MG63 (cell line): ENCODE measurements at regions not wholly inside any gene's neighbourhood (a gene's known extent, or its start where the extent isn't known, plus 50 kb on each side); places are given as distances from the start of the nearest gene placed in this dataset.
"Not testable (repeated sequence)": the region's sequence is repeated elsewhere in the genome, so short reads cannot be mapped to it uniquely, and the experiment has no call there.

Experiments used
- DNase-seq: peaks from one replicate; pipeline ENCODE4 v3.0.0-alpha.2; 2020
- H3K27me3 ChIP-seq: fragments of 250-450 bp; sonication (Bioruptor Pico); 2 replicates; pipeline ENCODE4 v1.5.1; 2020; ENCODE audit warnings: mild to moderate bottlenecking, moderate library complexity
- H3K36me3 ChIP-seq: fragments of 250-450 bp; sonication (Bioruptor Pico); 2 replicates; pipeline ENCODE4 v1.5.1; 2020; ENCODE audit warnings: mild to moderate bottlenecking, moderate library complexity
- H3K4me3 ChIP-seq: fragments of 250-450 bp; sonication (Bioruptor Pico); 2 replicates; pipeline ENCODE4 v1.5.1; 2020; ENCODE audit warnings: mild to moderate bottlenecking, moderate library complexity
- H3K9me3 ChIP-seq: fragments of 250-450 bp; sonication (Bioruptor Pico); 2 replicates; pipeline ENCODE4 v1.5.1; 2020; ENCODE audit warnings: mild to moderate bottlenecking, moderate library complexity

- DNase-seq = no peak
- Histone ChIP-seq H3K27me3 (peaks cover 5% of the 10 kb centered on the region; the same call in 1 of the 2 replicates), H3K9me3 (no peaks in the 10 kb centered on the region), H3K4me3 (no peak overlapping the region), H3K36me3 (no peaks in the 10 kb centered on the region)
These were observed 144.4 kb downstream of the PCTP start for GRCh38 chr17:55895112-55895759.

GRCh38 chr17:55897301-55897700 lies 146.4 kb downstream of the PCTP start:
- DNase-seq = no peak
- no peaks in the 10 kb centered on the region for H3K36me3 ChIP-seq
- no peak overlapping the region for H3K4me3 ChIP-seq
- H3K9me3 ChIP-seq = no peaks in the 10 kb centered on the region
- no peaks in the 10 kb centered on the region for H3K27me3 ChIP-seq

DNA sequence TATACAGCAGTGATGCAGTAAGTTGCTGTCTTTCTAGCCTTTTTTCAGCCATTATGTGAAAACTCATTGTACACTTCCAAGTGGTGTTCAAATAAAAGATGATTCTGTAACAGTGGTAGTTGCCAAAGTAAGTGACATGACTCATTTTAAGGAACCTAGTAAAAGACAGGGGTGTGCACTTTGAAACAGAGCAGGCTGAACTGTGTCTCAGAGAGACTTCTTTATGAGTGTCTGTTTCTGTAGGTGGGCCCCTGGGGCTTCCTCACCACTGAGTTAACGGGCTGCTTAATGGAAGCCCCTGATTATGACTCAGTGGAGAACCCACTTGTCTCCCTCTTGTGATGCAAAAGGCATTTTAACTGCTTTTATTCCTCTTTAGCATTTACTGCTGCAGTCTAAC lies 147.3 kb downstream of the PCTP start:
- Histone ChIP-seq H3K36me3 (no peaks in the 10 kb centered on the region), H3K27me3 (no peaks in the 10 kb centered on the region), H3K4me3 (no peak overlapping the region), H3K9me3 (no peaks in the 10 kb centered on the region)
- no peak for DNase-seq

DNA sequence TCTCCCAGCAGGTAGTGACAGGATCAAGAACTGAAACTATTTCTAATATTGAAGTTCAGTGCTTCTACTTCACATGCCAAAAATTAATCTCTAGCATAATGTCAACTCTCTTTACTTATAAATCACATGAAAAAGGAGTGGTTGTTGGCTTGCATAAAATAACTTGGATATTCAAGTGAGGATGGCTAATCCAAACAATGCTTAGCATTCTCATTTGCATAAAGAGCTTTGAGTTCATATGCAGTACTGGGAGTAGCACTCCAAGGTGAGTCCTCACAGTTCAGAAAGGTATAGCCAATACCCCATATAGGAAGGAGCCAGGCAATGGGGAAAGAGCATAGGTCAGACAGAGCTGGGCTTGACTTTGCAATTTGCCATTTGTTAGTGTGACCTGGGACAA lies 149.3 kb downstream of the PCTP start:
- no peaks in the 10 kb centered on the region for H3K27me3 ChIP-seq
- no peaks in the 10 kb centered on the region for H3K9me3 ChIP-seq
- no peak overlapping the region for H3K4me3 ChIP-seq
- DNase-seq = no peak
- no peaks in the 10 kb centered on the region for H3K36me3 ChIP-seq

- peak; percentile 19 for DNase-seq
- Histone ChIP-seq H3K36me3 (no peaks in the 10 kb centered on the region), H3K27me3 (no peaks in the 10 kb centered on the region), H3K4me3 (no peak overlapping the region), H3K9me3 (no peaks in the 10 kb centered on the region)
These were observed 152.3 kb downstream of the PCTP start for GRCh38 chr17:55903028-55903690.

DNA sequence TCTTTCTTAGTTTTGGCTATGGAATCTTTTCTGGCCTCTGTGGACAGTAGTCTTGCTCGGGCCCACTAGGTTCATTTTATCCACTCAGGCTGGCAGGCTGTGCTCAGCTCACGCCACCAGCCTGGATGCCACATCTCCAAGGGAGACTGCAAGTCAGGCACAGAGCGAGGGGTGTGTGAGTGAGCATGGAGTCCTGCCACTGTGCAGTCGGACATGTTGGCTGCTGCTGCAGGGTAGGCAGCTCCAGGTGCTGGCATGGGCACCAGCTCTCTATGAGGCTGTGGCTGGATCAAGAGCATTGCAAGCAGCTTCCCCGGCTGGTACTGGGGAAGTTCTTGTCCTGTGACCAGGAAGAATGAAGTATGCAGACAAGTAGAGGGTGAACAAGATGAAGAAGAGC lies 158.9 kb downstream of the PCTP start:
- Histone ChIP-seq H3K9me3 (peaks cover 4% of the 10 kb centered on the region; the same call in 1 of the 2 replicates), H3K36me3 (no peaks in the 10 kb centered on the region), H3K27me3 (no peaks in the 10 kb centered on the region; the same call in 1 of the 2 replicates), H3K4me3 (no peak overlapping the region)
- no peak for DNase-seq

DNA sequence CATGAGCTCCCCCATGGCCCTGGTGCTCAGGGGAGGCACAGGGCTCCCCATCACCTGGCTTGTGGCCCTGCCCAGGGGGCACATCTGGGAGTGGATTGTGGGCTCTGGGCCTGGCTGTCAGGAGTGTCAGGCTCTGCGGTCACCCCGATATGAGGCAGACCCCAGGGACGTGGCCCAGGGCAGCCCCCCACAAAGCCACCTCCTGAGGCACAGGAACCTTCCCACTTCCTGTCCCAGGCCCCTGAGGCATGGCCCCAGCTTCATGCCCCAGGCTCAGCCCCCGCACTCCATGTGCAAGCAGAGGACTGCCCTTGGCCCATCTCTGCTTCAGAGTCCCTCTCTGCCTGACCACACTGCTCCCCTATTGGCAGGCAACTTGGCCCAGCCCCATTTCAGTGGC lies 160.3 kb downstream of the PCTP start:
- Histone ChIP-seq H3K27me3 (no peaks in the 10 kb centered on the region; the same call in 1 of the 2 replicates), H3K4me3 (no peak overlapping the region), H3K9me3 (peaks cover 4% of the 10 kb centered on the region; the same call in 1 of the 2 replicates), H3K36me3 (no peaks in the 10 kb centered on the region)
- DNase-seq = no peak

- no peak for DNase-seq
- Histone ChIP-seq H3K9me3 (no peaks in the 10 kb centered on the region), H3K27me3 (peaks cover 5% of the 10 kb centered on the region; the same call in 1 of the 2 replicates), H3K4me3 (no peak overlapping the region), H3K36me3 (no peaks in the 10 kb centered on the region)
These were observed 174.6 kb downstream of the PCTP start for GRCh38 chr17:55925440-55925839.

- H3K4me3 ChIP-seq = no peak overlapping the region
- no peak for DNase-seq
- H3K9me3 ChIP-seq = no peaks in the 10 kb centered on the region
- H3K36me3 ChIP-seq = no peaks in the 10 kb centered on the region
- peaks cover 3% of the 10 kb centered on the region; the same call in 1 of the 2 replicates for H3K27me3 ChIP-seq
These were observed 175.6 kb downstream of the PCTP start for GRCh38 chr17:55926276-55926990.

DNA sequence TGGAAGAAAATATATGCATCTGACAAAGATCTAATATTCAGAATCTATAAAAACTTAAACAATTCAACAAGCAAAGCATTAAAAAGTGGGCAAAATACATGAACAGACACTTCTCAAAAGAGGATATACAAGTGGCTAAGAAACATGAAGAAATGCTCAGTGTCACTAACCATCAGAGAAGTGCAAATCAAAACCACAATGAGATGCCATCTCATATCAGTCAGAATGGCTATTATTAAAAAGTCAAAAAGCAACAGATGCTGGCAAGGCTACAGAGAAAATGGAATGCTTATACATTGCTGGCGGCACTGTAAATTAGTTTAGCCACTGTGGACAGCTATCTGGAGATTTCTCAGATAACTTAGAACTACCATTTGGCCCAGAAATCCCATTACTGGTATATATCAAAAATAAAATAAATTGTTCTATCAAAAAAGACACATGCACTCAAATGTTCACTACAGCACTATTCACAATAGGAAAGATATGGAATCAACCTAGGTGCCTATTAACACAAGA lies 179.5 kb downstream of the PCTP start:
- H3K4me3 ChIP-seq = no peak overlapping the region
- DNase-seq = no peak
- no peaks in the 10 kb centered on the region for H3K27me3 ChIP-seq

DNA sequence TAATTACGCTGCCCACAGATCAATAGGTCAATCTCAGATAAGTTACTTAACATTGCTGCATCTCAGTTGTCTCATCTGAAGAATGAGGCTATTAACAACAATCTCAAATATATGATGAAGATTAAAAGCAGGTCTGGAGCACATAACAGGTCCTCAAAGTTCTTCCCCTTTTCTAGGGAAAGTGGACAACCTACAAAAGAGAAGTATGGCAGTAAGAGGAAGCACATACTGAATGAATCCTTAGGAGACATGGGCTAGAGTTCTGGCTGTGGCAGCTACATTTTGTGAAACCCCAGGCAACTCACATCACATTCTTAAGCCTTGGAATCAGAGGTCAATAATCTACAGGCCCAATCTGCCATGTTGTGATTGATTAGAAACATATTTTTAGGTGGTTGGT lies 180.6 kb downstream of the PCTP start:
- Histone ChIP-seq H3K27me3 (no peaks in the 10 kb centered on the region), H3K36me3 (no peaks in the 10 kb centered on the region), H3K9me3 (no peaks in the 10 kb centered on the region), H3K4me3 (no peak overlapping the region)
- DNase-seq = no peak

More for the DNA sequence above, 179.5 kb downstream of the PCTP start:
- Histone ChIP-seq H3K36me3 (no peaks in the 10 kb centered on the region), H3K9me3 (no peaks in the 10 kb centered on the region)

GRCh38 chr17:55932973-55933372 lies 182.1 kb downstream of the PCTP start:
- no peak overlapping the region for H3K4me3 ChIP-seq
- no peaks in the 10 kb centered on the region for H3K9me3 ChIP-seq
- no peaks in the 10 kb centered on the region for H3K27me3 ChIP-seq
- H3K36me3 ChIP-seq = no peaks in the 10 kb centered on the region
- DNase-seq = no peak

DNA sequence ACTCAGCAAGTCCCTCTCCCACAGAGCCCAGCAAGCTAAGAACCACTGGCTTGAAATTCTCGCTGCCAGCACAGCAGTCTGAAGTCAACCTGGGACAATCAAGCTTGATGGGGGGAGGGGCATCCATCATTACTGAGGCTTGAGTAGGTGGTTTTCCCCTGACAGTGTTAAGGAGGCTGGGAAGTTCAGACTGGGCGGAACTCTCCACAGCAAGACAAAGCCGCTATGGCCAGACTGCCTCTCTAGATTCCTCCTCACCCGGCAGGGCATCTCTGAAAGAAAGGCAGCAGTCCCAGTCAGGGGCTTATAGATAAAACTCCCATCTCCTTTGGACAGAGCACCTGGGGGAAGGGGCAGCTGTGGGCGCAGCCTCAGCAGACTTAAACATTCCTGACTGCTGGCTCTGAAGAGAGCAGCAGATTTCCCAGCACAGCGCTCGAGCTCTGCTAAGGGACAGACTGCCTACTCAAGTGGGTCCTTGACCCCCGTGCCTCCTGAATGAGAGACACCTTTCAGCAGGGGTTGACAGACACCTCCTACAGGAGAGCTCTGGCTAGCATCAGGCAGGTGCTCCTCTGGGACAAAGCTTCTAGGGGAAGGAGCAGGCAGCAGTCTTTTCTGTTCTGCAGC lies 188.4 kb downstream of the PCTP start:
- not testable (repeated sequence) for H3K27me3 ChIP-seq, H3K9me3 ChIP-seq, DNase-seq, H3K36me3 ChIP-seq, H3K4me3 ChIP-seq

- DNase-seq = no peak
- 0 out of 2 replicates have a peak, but pooled peaks cover 3% of the 10 kb centered on the region for H3K27me3 ChIP-seq
- no peak overlapping the region for H3K4me3 ChIP-seq
- H3K9me3 ChIP-seq = no peaks in the 10 kb centered on the region
- no peaks in the 10 kb centered on the region for H3K36me3 ChIP-seq
These were observed 193.5 kb upstream of the ANKFN1 start for GRCh38 chr17:55959756-55960155.

DNA sequence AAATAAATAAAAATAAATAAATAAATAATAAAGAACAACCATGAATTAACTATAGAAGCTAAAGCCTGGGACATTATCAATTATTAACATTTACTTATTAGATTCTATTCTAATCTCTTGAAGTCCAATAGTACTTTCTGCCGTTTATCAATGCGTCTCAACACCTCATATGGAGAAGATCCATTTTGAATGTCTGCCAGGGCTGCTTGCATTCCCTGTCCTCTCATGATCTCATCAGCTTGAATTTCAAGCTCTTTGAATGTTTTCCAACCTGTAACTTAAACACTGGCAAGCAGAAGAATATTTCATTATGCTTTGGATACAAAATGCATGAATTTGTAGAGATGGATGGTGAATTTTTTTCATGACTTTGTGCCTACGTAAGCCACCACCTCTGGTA lies 191.9 kb upstream of the ANKFN1 start:
- DNase-seq = no peak
- 0 out of 2 replicates have a peak, but pooled peaks cover 3% of the 10 kb centered on the region for H3K27me3 ChIP-seq

DNA sequence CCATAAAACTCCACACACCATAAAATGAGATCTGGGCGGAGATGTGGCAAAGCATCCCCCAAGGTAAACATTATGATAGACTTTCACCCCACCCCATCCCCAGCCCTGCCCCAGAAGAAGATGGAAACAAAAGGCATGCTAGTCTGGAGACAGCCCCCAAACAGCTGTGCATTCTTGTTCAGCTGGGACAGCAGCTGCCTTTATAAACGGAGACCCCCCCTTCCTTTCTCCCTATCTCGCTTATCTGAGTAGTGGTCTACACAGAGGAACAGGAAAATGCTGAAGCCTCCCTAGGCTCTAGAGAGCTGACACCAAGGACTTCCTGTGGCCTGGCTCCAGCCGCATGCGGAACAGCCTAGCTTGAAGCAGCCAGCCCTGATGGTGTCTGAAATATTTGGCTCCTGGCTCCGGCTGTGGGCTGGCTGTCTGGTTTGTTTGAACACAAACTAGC lies 190.3 kb upstream of the ANKFN1 start:
- no peaks in the 10 kb centered on the region for H3K27me3 ChIP-seq
- no peak for DNase-seq
- H3K9me3 ChIP-seq = no peaks in the 10 kb centered on the region
- H3K36me3 ChIP-seq = no peaks in the 10 kb centered on the region
- no peak overlapping the region for H3K4me3 ChIP-seq

More for the DNA sequence above, 191.9 kb upstream of the ANKFN1 start:
- Histone ChIP-seq H3K4me3 (no peak overlapping the region), H3K36me3 (no peaks in the 10 kb centered on the region), H3K9me3 (no peaks in the 10 kb centered on the region)

GRCh38 chr17:55964191-55964590 lies 189.1 kb upstream of the ANKFN1 start:
- DNase-seq = no peak
- Histone ChIP-seq H3K36me3 (no peaks in the 10 kb centered on the region), H3K9me3 (no peaks in the 10 kb centered on the region), H3K27me3 (no peaks in the 10 kb centered on the region; the same call in 1 of the 2 replicates), H3K4me3 (no peak overlapping the region)
